ENCODE measurements at regions not wholly inside any gene's neighbourhood (a gene's known extent, or its start where the extent isn't known, plus 50 kb on each side); places are given as distances from the start of the nearest gene placed in this dataset.

- FAIRE-seq (no peak), ATAC-seq (no peak), DNase-seq (ENCODE audit: low read depth, low spot score) (no peak)
- Histone ChIP-seq H3K27me3 (replicated peaks in 1 of 2; ENCODE audit: control insufficient read depth in 2 of 2, insufficient read depth in 2 of 2, low read length in 1 of 2) (no peaks in the 10 kb centered on the region; a peak in 2 of 4 replicates), H3K4me3 (no peak overlapping the region), H3K36me3 (ENCODE audit: control insufficient read depth in 2 of 2, insufficient read depth in 2 of 2, low read length in 1 of 2) (no peaks in the 10 kb centered on the region), H3K4me2 (ENCODE audit: control insufficient read depth, insufficient read depth) (peak overlapping the region; percentile 38; the same call in 1 of the 2 replicates), H3K4me1 (ENCODE audit: control insufficient read depth, insufficient read depth, low read length) (peaks cover 48% of the 10 kb centered on the region), H3K27ac (ENCODE audit: control insufficient read depth, insufficient read depth) (no peak overlapping the region), H3K9ac (ENCODE audit: control insufficient read depth, insufficient read depth, low read length) (no peak overlapping the region), H4K20me1 (ENCODE audit: control insufficient read depth, insufficient read depth) (no peaks in the 10 kb centered on the region), H3K9me3 (replicated peaks; ENCODE audit: control insufficient read depth, insufficient read depth, low read length) (no peaks in the 10 kb centered on the region), H2AFZ (ENCODE audit: control insufficient read depth, low read depth, low read length) (no peak overlapping the region), H3K79me2 (ENCODE audit: control insufficient read depth, insufficient read depth, low read length) (no peaks in the 10 kb centered on the region)
- WGBS (ENCODE audit: insufficient coverage, insufficient replicate concordance, low lambda C conversion rate, missing lambda C conversion rate) = 63% methylated on average over 8 of the region's 8 CpGs
- no TSS peak for BruUV-seq (replicated peaks)
- SMC1A ChIA-PET (ENCODE audit: uncharacterized antibody, unreplicated experiment) = interaction anchor here (1.6 kb wide), 1 partner anchor 137 kb away, joined by 4 read pairs; no protein-coding TSS in a partner anchor
- intact Hi-C loops (cut with micrococcal nuclease; ENCODE audit: unreplicated experiment) = no loop called here
- POLR2A ChIA-PET = no interaction called here
- RAD21 ChIA-PET (ENCODE audit: unreplicated experiment) = no interaction called here
- in situ Hi-C loops (cut with MboI) = no loop called here
- CTCF ChIA-PET = interaction anchor here (0.5 to 0.6 kb wide), 2 partner anchors 57 to 383 kb away, joined by 3 read pairs; no protein-coding TSS in a partner anchor
- no peak for TF ChIP-seq ATF2 (IDR thresholded peaks at IDR 0.05; ENCODE audit: low read length)
- no peak for TF ChIP-seq KAT2A (conservative IDR thresholded peaks at IDR 0.05; ENCODE audit: control insufficient read depth, low read depth, low read length)
- TF ChIP-seq ZSCAN29 (IDR thresholded peaks at IDR 0.05) = no peak
- TF ChIP-seq PAX5 (IDR thresholded peaks at IDR 0.05; ENCODE audit: borderline replicate concordance, low read depth, low read length) = no peak
- TF ChIP-seq ZBTB40 (IDR thresholded peaks at IDR 0.05; ENCODE audit: borderline replicate concordance) = no peak
- TF ChIP-seq EP300 (IDR thresholded peaks at IDR 0.05; ENCODE audit: borderline replicate concordance in 1 of 2, control insufficient read depth in 1 of 2, low read depth in 2 of 2, low read length in 2 of 2) = no peak
- TF ChIP-seq PKNOX1 (IDR thresholded peaks at IDR 0.05) = no peak
- TF ChIP-seq EED (IDR thresholded peaks at IDR 0.05; ENCODE audit: low read depth) = no peak
- TF ChIP-seq CREB1 (IDR thresholded peaks at IDR 0.05; ENCODE audit: low read depth) = no peak
- no peak for TF ChIP-seq CUX1 (IDR thresholded peaks at IDR 0.05; ENCODE audit: insufficient replicate concordance, low read depth, low read length)
Measured at GRCh38 chr15:70264738-70265465, 167.2 kb upstream of the TLE3 start.
